PC-3 (cell line): ENCODE measurements at regions not wholly inside any gene's neighbourhood (a gene's known extent, or its start where the extent isn't known, plus 50 kb on each side); places are given as distances from the start of the nearest gene placed in this dataset.

Experiments used
- ATAC-seq: fragments of 200-7000 bp; cut with Tn5 transposase; 2 replicates; pipeline ENCODE4 v1.9.1; 2020; ENCODE audit warnings: mild to moderate bottlenecking, moderate library complexity
- BruUV-seq: library from RNA; stranded (reverse); fragments of 400-500 nt; replicated peaks from 2 replicates; lab custom pipeline; 2021; lab: Mats Ljungman, UMichigan
- CTCF ChIA-PET: fragments of 300-600 bp; sonication (Branson Sonifier 250); formaldehyde crosslinking; loops from one replicate; lab custom pipeline; 2022; ENCODE audit warnings: antibody characterized with exemption; lab: Charles Lee
- POLR2A ChIA-PET: fragments of 300-600 bp; sonication (Branson Sonifier 250); formaldehyde crosslinking; loops from one replicate; lab custom pipeline; 2022; ENCODE audit warnings: antibody characterized with exemption; ENCODE audit not compliant: unreplicated experiment; lab: Charles Lee
- DNase-seq: peaks from one replicate; pipeline ENCODE4 v3.0.0-alpha.2; 2015
- H2AFZ ChIP-seq: fragments of 300-600 bp; sonication (generic); 2 replicates; pipeline ENCODE4 v1.6.0; 2016; ENCODE audit warnings: antibody characterized with exemption, low read length
- H3F3A ChIP-seq: fragments of 300-600 bp; sonication (generic); one replicate; pipeline ENCODE4 v1.6.0; 2017; ENCODE audit warnings: antibody characterized with exemption, low read length, control low read depth, mild to moderate bottlenecking; ENCODE audit not compliant: unreplicated experiment
- H3K27ac ChIP-seq: fragments of 300-600 bp; sonication (generic); 2 replicates; pipeline ENCODE4 v1.5.1; 2016; ENCODE audit warnings: mild to moderate bottlenecking, low read length
- H3K27me3 ChIP-seq: fragments of 300-600 bp; sonication (generic); 2 replicates; pipeline ENCODE4 v1.6.1; 2016; ENCODE audit warnings: low read length, mixed read lengths
- H3K36me3 ChIP-seq: fragments of 300-600 bp; sonication (generic); 2 replicates; pipeline ENCODE4 v1.6.1; 2016; ENCODE audit warnings: low read depth, mixed run types, low read length, mixed read lengths
- H3K4me1 ChIP-seq: fragments of 300-600 bp; sonication (generic); 2 replicates; pipeline ENCODE4 v1.5.1; 2016; ENCODE audit warnings: low read length; ENCODE audit not compliant: insufficient read depth
- H3K4me2 ChIP-seq: fragments of 300-600 bp; sonication (generic); 2 replicates; pipeline ENCODE4 v1.6.0; 2016; ENCODE audit warnings: low read length
- H3K4me3 ChIP-seq: fragments of 300-600 bp; sonication (generic); 2 replicates; pipeline ENCODE4 v1.5.1; 2016; ENCODE audit warnings: mild to moderate bottlenecking, low read length, mixed read lengths
- H3K79me2 ChIP-seq: fragments of 300-600 bp; sonication (generic); 2 replicates; pipeline ENCODE4 v1.6.1; 2017; ENCODE audit warnings: low read length, mixed read lengths
- H3K9ac ChIP-seq: fragments of 300-600 bp; sonication (generic); 2 replicates; pipeline ENCODE4 v1.6.0; 2016; ENCODE audit warnings: mild to moderate bottlenecking, low read length
- H3K9me2 ChIP-seq: fragments of 300-600 bp; sonication (generic); replicated peaks from 2 replicates; pipeline ENCODE4 v1.6.1; 2016; ENCODE audit warnings: mixed run types, low read length, mixed read lengths
- H3K9me3 ChIP-seq: fragments of 300-600 bp; sonication (generic); 2 replicates; pipeline ENCODE4 v1.6.1; 2016; ENCODE audit warnings: low read length, mixed read lengths
- H4K20me1 ChIP-seq: fragments of 300-600 bp; sonication (generic); 2 replicates; pipeline ENCODE4 v1.6.1; 2016; ENCODE audit warnings: low read length, mixed read lengths
- EZH2 ChIP-seq: fragments of 300-600 bp; sonication (generic); IDR thresholded peaks from one replicate; pipeline ENCODE4 v1.6.1; 2017; ENCODE audit warnings: antibody characterized with exemption, mild to moderate bottlenecking, low read length; ENCODE audit not compliant: unreplicated experiment
- EZH2phosphoT487 ChIP-seq: fragments of 300-600 bp; sonication (generic); IDR thresholded peaks from 2 replicates; pipeline ENCODE4 v1.6.1; 2018; ENCODE audit warnings: mild to moderate bottlenecking, antibody characterized with exemption, low read length, borderline replicate concordance
- intact Hi-C: fragments of 100-400 bp; cut with micrococcal nuclease; formaldehyde crosslinking; loops from 2 replicates; pipeline ENCODE4 v1.9.0; 2023
- TF ChIP-seq, protein P1 (sequence below): fragments of 300-600 bp; sonication (generic); conservative IDR thresholded peaks from 2 replicates; pipeline ENCODE4 v1.5.1; 2017; ENCODE audit warnings: antibody characterized with exemption, low read depth, mild to moderate bottlenecking, low read length

GRCh38 chr18:78548261-78549058 lies 431.2 kb upstream of the SALL3 start:
- H3K4me1 ChIP-seq, result no peaks in the 10 kb centered on the region
- no peaks in the 10 kb centered on the region for H3K79me2 ChIP-seq
- H3K9me3 ChIP-seq, result no peaks in the 10 kb centered on the region
- no peaks in the 10 kb centered on the region for H3K36me3 ChIP-seq
- H3K27ac ChIP-seq, result no peak overlapping the region
- no peaks in the 10 kb centered on the region for H3F3A ChIP-seq
- H3K9ac ChIP-seq, result no peak overlapping the region
- H3K27me3 ChIP-seq, result no peaks in the 10 kb centered on the region
- no peak overlapping the region for H2AFZ ChIP-seq
- DNase-seq, result no peak
- H3K9me2 ChIP-seq, result no peaks in the 10 kb centered on the region
- intact Hi-C loops, result no loop called here
- no peaks in the 10 kb centered on the region for H4K20me1 ChIP-seq
- BruUV-seq, result no TSS peak
- no peak for ATAC-seq
- no peak overlapping the region for H3K4me2 ChIP-seq
- TF ChIP-seq EZH2phosphoT487 (no peak), EZH2 (no peak)
- TF ChIP-seq, protein P1, sequence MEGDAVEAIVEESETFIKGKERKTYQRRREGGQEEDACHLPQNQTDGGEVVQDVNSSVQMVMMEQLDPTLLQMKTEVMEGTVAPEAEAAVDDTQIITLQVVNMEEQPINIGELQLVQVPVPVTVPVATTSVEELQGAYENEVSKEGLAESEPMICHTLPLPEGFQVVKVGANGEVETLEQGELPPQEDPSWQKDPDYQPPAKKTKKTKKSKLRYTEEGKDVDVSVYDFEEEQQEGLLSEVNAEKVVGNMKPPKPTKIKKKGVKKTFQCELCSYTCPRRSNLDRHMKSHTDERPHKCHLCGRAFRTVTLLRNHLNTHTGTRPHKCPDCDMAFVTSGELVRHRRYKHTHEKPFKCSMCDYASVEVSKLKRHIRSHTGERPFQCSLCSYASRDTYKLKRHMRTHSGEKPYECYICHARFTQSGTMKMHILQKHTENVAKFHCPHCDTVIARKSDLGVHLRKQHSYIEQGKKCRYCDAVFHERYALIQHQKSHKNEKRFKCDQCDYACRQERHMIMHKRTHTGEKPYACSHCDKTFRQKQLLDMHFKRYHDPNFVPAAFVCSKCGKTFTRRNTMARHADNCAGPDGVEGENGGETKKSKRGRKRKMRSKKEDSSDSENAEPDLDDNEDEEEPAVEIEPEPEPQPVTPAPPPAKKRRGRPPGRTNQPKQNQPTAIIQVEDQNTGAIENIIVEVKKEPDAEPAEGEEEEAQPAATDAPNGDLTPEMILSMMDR, result no peak
- POLR2A ChIA-PET, result no interaction called here
- no peak overlapping the region for H3K4me3 ChIP-seq
- CTCF ChIA-PET, result no interaction called here

DNA sequence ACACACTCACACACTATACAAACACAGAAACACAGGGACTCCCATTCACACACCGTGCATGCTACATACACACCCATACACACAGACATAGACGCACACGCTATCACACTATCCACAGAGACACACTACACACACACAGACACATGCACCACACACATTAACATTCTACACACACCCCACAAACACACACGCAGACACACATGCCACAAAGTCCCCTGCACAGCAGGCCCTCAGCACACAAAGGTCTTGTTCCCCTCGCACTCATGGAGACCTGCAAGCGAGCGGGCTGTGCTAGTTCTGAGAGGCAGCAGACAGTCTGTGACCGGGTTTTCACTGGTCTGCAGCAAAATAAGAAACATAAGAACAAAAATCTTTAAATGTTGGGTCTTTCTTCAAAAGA lies 429.6 kb upstream of the SALL3 start:
- Histone ChIP-seq H3K4me3 (no peak overlapping the region), H4K20me1 (no peaks in the 10 kb centered on the region), H3K79me2 (no peaks in the 10 kb centered on the region), H2AFZ (no peak overlapping the region), H3K9me3 (no peaks in the 10 kb centered on the region), H3K27me3 (no peaks in the 10 kb centered on the region), H3K36me3 (no peaks in the 10 kb centered on the region), H3K27ac (no peak overlapping the region), H3K9me2 (no peaks in the 10 kb centered on the region), H3K4me1 (no peaks in the 10 kb centered on the region), H3F3A (no peaks in the 10 kb centered on the region), H3K4me2 (no peak overlapping the region), H3K9ac (no peak overlapping the region)
- POLR2A ChIA-PET, result no interaction called here
- ATAC-seq, result no peak
- intact Hi-C loops, result no loop called here
- no TSS peak for BruUV-seq
- TF ChIP-seq, protein P1, result no peak
- TF ChIP-seq EZH2phosphoT487 (no peak), EZH2 (no peak)
- no peak for DNase-seq
- CTCF ChIA-PET, result no interaction called here

DNA sequence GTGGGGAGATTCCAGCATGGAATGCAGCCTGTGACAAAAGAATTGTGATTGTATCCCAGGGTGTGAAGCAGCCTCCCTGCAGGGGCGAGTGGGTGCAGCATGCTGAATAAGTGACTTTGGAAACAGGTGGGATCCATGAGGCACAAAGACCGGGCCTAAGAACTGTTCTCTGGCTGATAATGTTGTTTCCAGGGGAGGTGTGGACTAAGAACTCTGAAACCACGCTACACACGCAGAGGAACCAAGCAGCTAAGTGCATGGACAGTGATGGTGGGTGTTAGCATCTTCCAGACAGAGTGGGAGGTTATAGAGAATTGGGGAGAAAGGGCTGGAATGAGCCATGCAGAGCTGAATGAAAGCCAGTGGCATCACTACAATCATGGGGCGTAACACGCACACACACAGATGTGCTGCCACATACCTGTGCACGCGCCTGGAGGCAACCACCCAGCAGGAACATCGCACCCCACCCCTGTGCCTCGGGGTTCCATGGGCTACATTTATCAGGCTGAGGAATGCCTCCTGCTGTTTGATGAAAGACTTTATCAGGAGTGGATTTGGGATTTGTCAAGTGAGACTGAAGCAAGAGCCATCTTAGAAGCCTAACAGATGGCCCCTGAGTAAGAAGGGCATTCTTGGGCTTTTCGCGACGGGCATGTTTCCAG lies 424.5 kb upstream of the SALL3 start:
- Histone ChIP-seq H3K9me3 (no peaks in the 10 kb centered on the region; the same call in 1 of the 2 replicates), H3K27me3 (no peaks in the 10 kb centered on the region), H3K9ac (no peak overlapping the region), H3K79me2 (no peaks in the 10 kb centered on the region), H3K4me1 (no peaks in the 10 kb centered on the region), H3K27ac (no peak overlapping the region), H3K4me2 (no peak overlapping the region), H3K9me2 (no peaks in the 10 kb centered on the region), H3F3A (no peaks in the 10 kb centered on the region), H3K36me3 (no peaks in the 10 kb centered on the region), H4K20me1 (no peaks in the 10 kb centered on the region), H3K4me3 (no peak overlapping the region), H2AFZ (no peak overlapping the region)
- BruUV-seq, result no TSS peak
- TF ChIP-seq EZH2phosphoT487, result no peak
- TF ChIP-seq EZH2, result no peak
- TF ChIP-seq, protein P1, result no peak
- ATAC-seq (no peak), DNase-seq (no peak)
- ChIA-PET CTCF (no interaction called here), POLR2A (no interaction called here)
- intact Hi-C loops, result no loop called here
